Neural cell (in vitro differentiated cells): ENCODE measurements at regions not wholly inside any gene's neighbourhood (a gene's known extent, or its start where the extent isn't known, plus 50 kb on each side); places are given as distances from the start of the nearest gene placed in this dataset.

ENCODE experiments used
- H2AFZ ChIP-seq: fragments of 200-600, 300-800 bp; sonication (generic), shearing (Covaris generic); 2 replicates; pipeline ENCODE4 v1.6.0; 2014; ENCODE audit warnings: low read depth, mild to moderate bottlenecking, antibody characterized with exemption, low read length, moderate library complexity
- H3F3A ChIP-seq: fragments of 200-600 bp; shearing (Covaris generic); 2 replicates; pipeline ENCODE4 v1.6.1; 2016; ENCODE audit warnings: mild to moderate bottlenecking, moderate library complexity, mixed read lengths, antibody characterized with exemption, low read length; ENCODE audit not compliant: insufficient read depth, poor library complexity, severe bottlenecking
- H3K27ac ChIP-seq: fragments of 200-600, 300-800 bp; sonication (generic), shearing (Covaris generic); 2 replicates; pipeline ENCODE4 v1.5.1; 2014; ENCODE audit warnings: mild to moderate bottlenecking, low read length, moderate library complexity
- H3K27me3 ChIP-seq: fragments of 300-800, 200-600 bp; sonication (generic), shearing (Covaris generic); 2 replicates; pipeline ENCODE4 v1.6.0; 2014; ENCODE audit warnings: mild to moderate bottlenecking, low read depth, low read length, moderate library complexity; ENCODE audit not compliant: insufficient read depth
- H3K36me3 ChIP-seq: fragments of 300-800, 200-600 bp; sonication (generic), shearing (Covaris generic); 2 replicates; pipeline ENCODE4 v1.5.1; 2014; ENCODE audit warnings: mild to moderate bottlenecking, antibody characterized with exemption, low read length, moderate library complexity; ENCODE audit not compliant: insufficient read depth
- H3K4me2 ChIP-seq: fragments of 300-800, 200-600 bp; sonication (generic), shearing (Covaris generic); 2 replicates; pipeline ENCODE4 v1.6.0; 2014; ENCODE audit warnings: mild to moderate bottlenecking, low read length
- H3K4me3 ChIP-seq: fragments of 300-800, 200-600 bp; sonication (generic), shearing (Covaris generic); 2 replicates; pipeline ENCODE4 v1.5.1; 2014; ENCODE audit warnings: mild to moderate bottlenecking, low read length, moderate library complexity
- H3K79me2 ChIP-seq: fragments of 200-600 bp; shearing (Covaris generic); replicated peaks from 2 replicates; pipeline ENCODE4 v1.6.0; 2014; ENCODE audit warnings: mild to moderate bottlenecking, low read length, moderate library complexity; ENCODE audit not compliant: insufficient read depth
- H3K9ac ChIP-seq: fragments of 300-800, 200-600 bp; sonication (generic), shearing (Covaris generic); 2 replicates; pipeline ENCODE4 v1.6.1; 2016; ENCODE audit warnings: mild to moderate bottlenecking, low read length, mixed read lengths
- H3K9me2 ChIP-seq: fragments of 200-600 bp; shearing (Covaris generic); 2 replicates; pipeline ENCODE4 v1.6.1; 2016; ENCODE audit warnings: mild to moderate bottlenecking, low read length, mixed read lengths; ENCODE audit not compliant: insufficient read depth
- H3K9me3 ChIP-seq: fragments of 200-600, 300-800 bp; sonication (generic), shearing (Covaris generic); 2 replicates; pipeline ENCODE4 v1.6.1; 2016; ENCODE audit warnings: mild to moderate bottlenecking, mixed run types, low read length, moderate library complexity, mixed read lengths
- H4K20me1 ChIP-seq: fragments of 200-600 bp; shearing (Covaris generic); 2 replicates; pipeline ENCODE4 v1.6.1; 2016; ENCODE audit warnings: mild to moderate bottlenecking, mixed run types; ENCODE audit not compliant: insufficient read depth
- EP300 ChIP-seq: fragments of 450-650 bp; conservative IDR thresholded peaks from 2 replicates; pipeline ENCODE4 v1.6.1; 2014; ENCODE audit warnings: antibody characterized with exemption, mild to moderate bottlenecking, moderate library complexity; ENCODE audit not compliant: poor library complexity, severe bottlenecking
- EZH2 ChIP-seq: fragments of 200-600, 300-800 bp; shearing (Covaris generic), sonication (generic); IDR thresholded peaks from 2 replicates; pipeline ENCODE4 v1.6.1; 2014; ENCODE audit warnings: antibody characterized with exemption, low read length, borderline replicate concordance, mild to moderate bottlenecking; ENCODE audit not compliant: insufficient read depth, poor library complexity, severe bottlenecking
- MXI1 ChIP-seq: fragments of 450-650 bp; conservative IDR thresholded peaks from 2 replicates; pipeline ENCODE4 v1.6.1; 2014; ENCODE audit warnings: antibody characterized with exemption, mild to moderate bottlenecking; ENCODE audit not compliant: poor library complexity, severe bottlenecking
- POLR2AphosphoS5 ChIP-seq: IDR thresholded peaks from 2 replicates; pipeline ENCODE4 v1.6.1; 2012
- RAD21 ChIP-seq: fragments of 450-650 bp; conservative IDR thresholded peaks from 2 replicates; pipeline ENCODE4 v1.6.1; 2014; ENCODE audit warnings: antibody characterized with exemption, mild to moderate bottlenecking, moderate library complexity
- SMC3 ChIP-seq: fragments of 450-650 bp; conservative IDR thresholded peaks from 2 replicates; pipeline ENCODE4 v1.6.1; 2014; ENCODE audit warnings: antibody characterized with exemption, mild to moderate bottlenecking, moderate library complexity; ENCODE audit not compliant: poor library complexity
- TAF1 ChIP-seq: IDR thresholded peaks from 2 replicates; pipeline ENCODE4 v1.6.1; 2012; ENCODE audit warnings: low read depth
- TF ChIP-seq, protein P1 (sequence below): IDR thresholded peaks from 2 replicates; pipeline ENCODE4 v1.6.1; 2012; ENCODE audit warnings: borderline replicate concordance
- TF ChIP-seq, protein P2 (sequence below): fragments of 450-650 bp; IDR thresholded peaks from 2 replicates; pipeline ENCODE4 v1.5.1; 2014; ENCODE audit warnings: antibody characterized with exemption, mild to moderate bottlenecking, moderate library complexity; ENCODE audit not compliant: poor library complexity, severe bottlenecking

DNA sequence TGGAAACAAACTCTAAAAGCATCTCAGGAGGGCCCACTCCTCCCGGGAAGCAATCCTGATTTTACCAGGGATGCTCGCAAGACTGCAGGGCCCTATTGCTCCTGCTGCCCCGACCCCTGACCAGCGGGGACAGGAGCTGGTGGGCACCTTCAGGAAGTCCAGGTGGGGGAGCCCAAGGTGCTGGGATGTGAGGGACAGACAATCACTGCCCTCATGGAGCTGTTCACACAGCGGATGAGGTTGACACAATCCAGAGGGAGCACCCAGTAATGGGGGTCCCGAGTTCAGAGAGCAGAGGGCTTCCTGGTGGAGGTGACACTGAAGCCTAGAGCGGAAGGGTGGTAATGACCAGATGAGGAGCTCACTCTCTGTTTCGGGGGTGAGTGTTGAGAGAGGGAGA, 126.2 kb downstream of the FOXL1 start:
- no peaks in the 10 kb centered on the region for H3K36me3 ChIP-seq
- no peaks in the 10 kb centered on the region for H3K79me2 ChIP-seq
- H3K4me3 ChIP-seq, result no peak overlapping the region
- no peak overlapping the region for H2AFZ ChIP-seq
- H3K9me3 ChIP-seq, result no peaks in the 10 kb centered on the region
- TF ChIP-seq MXI1 (no peak), EZH2 (no peak), RAD21 (no peak), TAF1 (no peak), SMC3 (no peak)
- TF ChIP-seq, protein P1, sequence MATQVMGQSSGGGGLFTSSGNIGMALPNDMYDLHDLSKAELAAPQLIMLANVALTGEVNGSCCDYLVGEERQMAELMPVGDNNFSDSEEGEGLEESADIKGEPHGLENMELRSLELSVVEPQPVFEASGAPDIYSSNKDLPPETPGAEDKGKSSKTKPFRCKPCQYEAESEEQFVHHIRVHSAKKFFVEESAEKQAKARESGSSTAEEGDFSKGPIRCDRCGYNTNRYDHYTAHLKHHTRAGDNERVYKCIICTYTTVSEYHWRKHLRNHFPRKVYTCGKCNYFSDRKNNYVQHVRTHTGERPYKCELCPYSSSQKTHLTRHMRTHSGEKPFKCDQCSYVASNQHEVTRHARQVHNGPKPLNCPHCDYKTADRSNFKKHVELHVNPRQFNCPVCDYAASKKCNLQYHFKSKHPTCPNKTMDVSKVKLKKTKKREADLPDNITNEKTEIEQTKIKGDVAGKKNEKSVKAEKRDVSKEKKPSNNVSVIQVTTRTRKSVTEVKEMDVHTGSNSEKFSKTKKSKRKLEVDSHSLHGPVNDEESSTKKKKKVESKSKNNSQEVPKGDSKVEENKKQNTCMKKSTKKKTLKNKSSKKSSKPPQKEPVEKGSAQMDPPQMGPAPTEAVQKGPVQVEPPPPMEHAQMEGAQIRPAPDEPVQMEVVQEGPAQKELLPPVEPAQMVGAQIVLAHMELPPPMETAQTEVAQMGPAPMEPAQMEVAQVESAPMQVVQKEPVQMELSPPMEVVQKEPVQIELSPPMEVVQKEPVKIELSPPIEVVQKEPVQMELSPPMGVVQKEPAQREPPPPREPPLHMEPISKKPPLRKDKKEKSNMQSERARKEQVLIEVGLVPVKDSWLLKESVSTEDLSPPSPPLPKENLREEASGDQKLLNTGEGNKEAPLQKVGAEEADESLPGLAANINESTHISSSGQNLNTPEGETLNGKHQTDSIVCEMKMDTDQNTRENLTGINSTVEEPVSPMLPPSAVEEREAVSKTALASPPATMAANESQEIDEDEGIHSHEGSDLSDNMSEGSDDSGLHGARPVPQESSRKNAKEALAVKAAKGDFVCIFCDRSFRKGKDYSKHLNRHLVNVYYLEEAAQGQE, result no peak
- H3K27ac ChIP-seq, result no peak overlapping the region
- no peaks in the 10 kb centered on the region for H3K27me3 ChIP-seq
- no peaks in the 10 kb centered on the region for H4K20me1 ChIP-seq
- no peak overlapping the region for H3K4me2 ChIP-seq
- H3K9me2 ChIP-seq, result no peaks in the 10 kb centered on the region
- no peaks in the 10 kb centered on the region for H3F3A ChIP-seq
- H3K9ac ChIP-seq, result no peak overlapping the region

DNA sequence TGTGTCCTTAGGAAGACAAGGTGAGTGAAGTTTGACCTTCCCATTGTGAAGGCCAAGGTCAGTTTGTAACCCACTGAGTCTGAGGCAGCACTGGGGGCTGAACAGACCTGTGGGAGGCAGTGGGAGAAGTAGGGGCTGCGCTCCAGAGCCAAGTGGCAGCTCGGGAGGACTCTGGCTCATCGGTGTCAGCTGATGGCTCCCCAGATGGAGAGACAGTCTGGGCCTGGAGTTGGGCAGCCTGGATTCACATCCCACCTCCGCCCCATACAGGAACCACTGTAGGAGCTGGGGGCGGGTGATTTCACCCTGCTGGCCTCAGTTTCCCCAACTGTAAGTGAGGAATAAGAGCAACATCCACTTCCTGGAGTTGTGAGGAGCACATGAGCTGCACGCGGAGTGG, 128.4 kb downstream of the FOXL1 start:
- H3K9me3 ChIP-seq, result no peaks in the 10 kb centered on the region

DNA sequence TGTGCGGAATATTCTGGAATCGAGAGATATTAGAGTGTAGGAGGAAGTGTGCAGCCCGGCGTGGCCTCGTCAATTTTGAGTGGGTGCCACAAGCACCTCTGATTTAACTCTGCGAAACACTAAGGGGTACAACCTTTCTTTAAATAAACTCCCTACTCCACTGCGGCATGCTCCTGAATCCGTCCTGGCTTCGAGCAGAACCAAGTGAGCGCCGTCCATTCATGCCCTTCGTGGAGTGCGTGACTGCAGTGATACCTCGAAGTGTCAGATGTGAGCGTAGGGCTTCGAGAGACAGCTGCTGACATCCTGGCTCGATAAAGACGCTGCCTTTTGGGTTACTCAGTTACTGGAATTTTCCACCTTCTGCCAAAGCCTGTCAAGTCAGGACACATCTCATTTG, 128.8 kb downstream of the FOXL1 start:
- Histone ChIP-seq H3K9me3 (no peaks in the 10 kb centered on the region), H3F3A (no peaks in the 10 kb centered on the region)
- TF ChIP-seq, protein P1, result no peak
- TF ChIP-seq MXI1 (no peak), SMC3 (no peak), EZH2 (no peak), POLR2AphosphoS5 (no peak), RAD21 (no peak), TAF1 (no peak), EP300 (no peak)
- TF ChIP-seq, protein P2, sequence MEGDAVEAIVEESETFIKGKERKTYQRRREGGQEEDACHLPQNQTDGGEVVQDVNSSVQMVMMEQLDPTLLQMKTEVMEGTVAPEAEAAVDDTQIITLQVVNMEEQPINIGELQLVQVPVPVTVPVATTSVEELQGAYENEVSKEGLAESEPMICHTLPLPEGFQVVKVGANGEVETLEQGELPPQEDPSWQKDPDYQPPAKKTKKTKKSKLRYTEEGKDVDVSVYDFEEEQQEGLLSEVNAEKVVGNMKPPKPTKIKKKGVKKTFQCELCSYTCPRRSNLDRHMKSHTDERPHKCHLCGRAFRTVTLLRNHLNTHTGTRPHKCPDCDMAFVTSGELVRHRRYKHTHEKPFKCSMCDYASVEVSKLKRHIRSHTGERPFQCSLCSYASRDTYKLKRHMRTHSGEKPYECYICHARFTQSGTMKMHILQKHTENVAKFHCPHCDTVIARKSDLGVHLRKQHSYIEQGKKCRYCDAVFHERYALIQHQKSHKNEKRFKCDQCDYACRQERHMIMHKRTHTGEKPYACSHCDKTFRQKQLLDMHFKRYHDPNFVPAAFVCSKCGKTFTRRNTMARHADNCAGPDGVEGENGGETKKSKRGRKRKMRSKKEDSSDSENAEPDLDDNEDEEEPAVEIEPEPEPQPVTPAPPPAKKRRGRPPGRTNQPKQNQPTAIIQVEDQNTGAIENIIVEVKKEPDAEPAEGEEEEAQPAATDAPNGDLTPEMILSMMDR, result no peak

More for the DNA sequence above, 128.4 kb downstream of the FOXL1 start:
- Histone ChIP-seq H3K27ac (no peak overlapping the region), H3K4me2 (no peak overlapping the region), H3F3A (no peaks in the 10 kb centered on the region), H3K9me2 (no peaks in the 10 kb centered on the region), H3K79me2 (no peaks in the 10 kb centered on the region), H4K20me1 (no peaks in the 10 kb centered on the region), H2AFZ (no peak overlapping the region), H3K4me3 (no peak overlapping the region), H3K36me3 (no peaks in the 10 kb centered on the region), H3K27me3 (no peaks in the 10 kb centered on the region), H3K9ac (no peak overlapping the region)
- TF ChIP-seq, protein P2, result no peak
- no peak for TF ChIP-seq TAF1
- no peak for TF ChIP-seq EZH2
- TF ChIP-seq POLR2AphosphoS5, result no peak

More for the DNA sequence above, 128.8 kb downstream of the FOXL1 start:
- Histone ChIP-seq H3K4me3 (no peak overlapping the region), H4K20me1 (no peaks in the 10 kb centered on the region), H3K9ac (no peak overlapping the region), H3K27me3 (no peaks in the 10 kb centered on the region), H3K27ac (no peak overlapping the region), H3K9me2 (no peaks in the 10 kb centered on the region), H3K4me2 (no peak overlapping the region), H3K36me3 (no peaks in the 10 kb centered on the region), H3K79me2 (no peaks in the 10 kb centered on the region), H2AFZ (no peak overlapping the region)
